Esophagus squamous epithelium (tissue), 4 donors: ENCODE measurements at regions not wholly inside any gene's neighbourhood (a gene's known extent, or its start where the extent isn't known, plus 50 kb on each side); places are given as distances from the start of the nearest gene placed in this dataset.
"Not testable (repeated sequence)": the region's sequence is repeated elsewhere in the genome, so short reads cannot be mapped to it uniquely, and the experiment has no call there.

Source experiments
- POLR2A ChIP-seq, 4 donors: fragments of 450-650 bp; IDR thresholded peaks; one replicate each; pipeline ENCODE4 v1.6.1; 2017; ENCODE audit warnings: antibody characterized with exemption in 4 of 4, mild to moderate bottlenecking in 4 of 4, moderate library complexity in 3 of 4
- TF ChIP-seq, protein P1 (sequence below), 6 experiments: fragments of 450-650 bp in 4 of 6; fragments of 200-600 bp in 2 of 6; sonication (generic) in 2 of 6; IDR thresholded peaks; one replicate each; pipeline ENCODE4 v1.5.1; 2016 to 2019; ENCODE audit warnings: antibody characterized with exemption in 6 of 6, mild to moderate bottlenecking in 4 of 6, moderate library complexity in 4 of 6

DNA sequence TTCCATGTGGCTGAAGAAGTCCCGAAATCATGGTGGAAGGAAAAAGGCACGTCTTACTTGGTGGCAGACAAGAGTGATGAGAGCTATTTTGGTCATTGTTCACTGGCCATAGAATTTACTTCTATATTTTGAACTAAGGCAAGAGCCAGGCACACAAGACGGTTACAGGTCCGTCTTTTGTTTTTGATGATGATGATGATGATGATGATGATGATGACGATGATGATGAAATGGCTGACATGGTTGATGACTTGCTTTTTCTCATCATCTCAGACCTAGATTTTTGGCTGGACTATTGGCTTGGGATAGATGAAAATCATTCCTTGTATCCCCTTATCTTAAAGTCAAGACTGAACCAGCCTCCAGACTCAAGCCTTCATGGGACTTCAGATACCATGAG lies 88.7 kb upstream of the ZNF195 start:
- TF ChIP-seq, protein P1, sequence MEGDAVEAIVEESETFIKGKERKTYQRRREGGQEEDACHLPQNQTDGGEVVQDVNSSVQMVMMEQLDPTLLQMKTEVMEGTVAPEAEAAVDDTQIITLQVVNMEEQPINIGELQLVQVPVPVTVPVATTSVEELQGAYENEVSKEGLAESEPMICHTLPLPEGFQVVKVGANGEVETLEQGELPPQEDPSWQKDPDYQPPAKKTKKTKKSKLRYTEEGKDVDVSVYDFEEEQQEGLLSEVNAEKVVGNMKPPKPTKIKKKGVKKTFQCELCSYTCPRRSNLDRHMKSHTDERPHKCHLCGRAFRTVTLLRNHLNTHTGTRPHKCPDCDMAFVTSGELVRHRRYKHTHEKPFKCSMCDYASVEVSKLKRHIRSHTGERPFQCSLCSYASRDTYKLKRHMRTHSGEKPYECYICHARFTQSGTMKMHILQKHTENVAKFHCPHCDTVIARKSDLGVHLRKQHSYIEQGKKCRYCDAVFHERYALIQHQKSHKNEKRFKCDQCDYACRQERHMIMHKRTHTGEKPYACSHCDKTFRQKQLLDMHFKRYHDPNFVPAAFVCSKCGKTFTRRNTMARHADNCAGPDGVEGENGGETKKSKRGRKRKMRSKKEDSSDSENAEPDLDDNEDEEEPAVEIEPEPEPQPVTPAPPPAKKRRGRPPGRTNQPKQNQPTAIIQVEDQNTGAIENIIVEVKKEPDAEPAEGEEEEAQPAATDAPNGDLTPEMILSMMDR (IDR thresholded peaks at IDR 0.05), result not testable (repeated sequence)
- TF ChIP-seq POLR2A (IDR thresholded peaks at IDR 0.05), result not testable (repeated sequence)
